Upper lobe of right lung (tissue), 1 donor: ENCODE measurements at regions not wholly inside any gene's neighbourhood (a gene's known extent, or its start where the extent isn't known, plus 50 kb on each side); places are given as distances from the start of the nearest gene placed in this dataset.

ENCODE experiments used
- ATAC-seq: fragments of 200-7000 bp; cut with Tn5 transposase; one replicate; pipeline ENCODE4 v1.9.1; 2020; ENCODE audit warnings: mild to moderate bottlenecking, moderate library complexity
- DNase-seq: peaks from one replicate; pipeline ENCODE4 v3.0.0-alpha.2; 2020
- H3K27ac ChIP-seq: fragments of 200-600 bp; one replicate; pipeline ENCODE4 v1.8.0; 2022
- H3K27me3 ChIP-seq: fragments of 200-600 bp; one replicate; pipeline ENCODE4 v1.8.0; 2022; ENCODE audit warnings: mild to moderate bottlenecking
- H3K36me3 ChIP-seq: fragments of 200-600 bp; one replicate; pipeline ENCODE4 v1.8.0; 2022
- H3K4me1 ChIP-seq: fragments of 200-600 bp; one replicate; pipeline ENCODE4 v1.8.0; 2022
- H3K4me3 ChIP-seq: fragments of 200-600 bp; one replicate; pipeline ENCODE4 v1.8.0; 2022; ENCODE audit warnings: mild to moderate bottlenecking
- H3K9me3 ChIP-seq: fragments of 200-600 bp; one replicate; pipeline ENCODE4 v1.8.0; 2022
- intact Hi-C: fragments of 100-400 bp; cut with DNase I; formaldehyde crosslinking; loops from one replicate; pipeline ENCODE4 v1.11.0; 2022
- TF ChIP-seq, protein P1 (sequence below): fragments of 200-600 bp; IDR thresholded peaks from one replicate; pipeline ENCODE4 v1.8.0; 2022; ENCODE audit warnings: antibody characterized with exemption
- donor health status: DM: no; HTN: yes; CAD: no; lungs with severe emphysema.

DNA sequence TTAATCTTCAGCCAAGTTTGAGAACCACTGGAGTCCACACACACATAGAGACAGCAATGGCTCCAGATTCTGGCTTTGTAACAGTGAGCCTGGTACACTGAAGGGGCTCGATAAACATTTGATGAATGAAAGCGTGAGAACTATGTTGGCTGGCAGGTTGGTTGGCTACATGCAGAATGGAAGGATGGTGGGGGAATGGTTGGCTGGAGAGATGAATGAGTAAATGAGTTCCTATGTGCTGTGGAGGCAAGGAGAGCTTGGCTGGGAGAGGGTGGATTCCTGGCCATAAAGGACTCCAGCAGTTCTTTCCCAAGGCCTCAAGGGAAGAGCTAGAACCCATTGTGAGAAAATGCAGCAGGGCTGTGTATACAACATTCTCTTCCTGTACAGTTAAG lies 168.0 kb upstream of the NECTIN1 start:
- no peaks in the 10 kb centered on the region for H3K4me1 ChIP-seq
- H3K27me3 ChIP-seq, result peaks cover 7% of the 10 kb centered on the region
- TF ChIP-seq, protein P1, sequence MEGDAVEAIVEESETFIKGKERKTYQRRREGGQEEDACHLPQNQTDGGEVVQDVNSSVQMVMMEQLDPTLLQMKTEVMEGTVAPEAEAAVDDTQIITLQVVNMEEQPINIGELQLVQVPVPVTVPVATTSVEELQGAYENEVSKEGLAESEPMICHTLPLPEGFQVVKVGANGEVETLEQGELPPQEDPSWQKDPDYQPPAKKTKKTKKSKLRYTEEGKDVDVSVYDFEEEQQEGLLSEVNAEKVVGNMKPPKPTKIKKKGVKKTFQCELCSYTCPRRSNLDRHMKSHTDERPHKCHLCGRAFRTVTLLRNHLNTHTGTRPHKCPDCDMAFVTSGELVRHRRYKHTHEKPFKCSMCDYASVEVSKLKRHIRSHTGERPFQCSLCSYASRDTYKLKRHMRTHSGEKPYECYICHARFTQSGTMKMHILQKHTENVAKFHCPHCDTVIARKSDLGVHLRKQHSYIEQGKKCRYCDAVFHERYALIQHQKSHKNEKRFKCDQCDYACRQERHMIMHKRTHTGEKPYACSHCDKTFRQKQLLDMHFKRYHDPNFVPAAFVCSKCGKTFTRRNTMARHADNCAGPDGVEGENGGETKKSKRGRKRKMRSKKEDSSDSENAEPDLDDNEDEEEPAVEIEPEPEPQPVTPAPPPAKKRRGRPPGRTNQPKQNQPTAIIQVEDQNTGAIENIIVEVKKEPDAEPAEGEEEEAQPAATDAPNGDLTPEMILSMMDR, result no peak
- no peaks in the 10 kb centered on the region for H3K9me3 ChIP-seq
- H3K36me3 ChIP-seq, result no peaks in the 10 kb centered on the region
- DNase-seq (no peak), ATAC-seq (no peak)
- H3K27ac ChIP-seq, result no peak overlapping the region
- H3K4me3 ChIP-seq, result no peak overlapping the region
- intact Hi-C loops, result no loop called here

DNA sequence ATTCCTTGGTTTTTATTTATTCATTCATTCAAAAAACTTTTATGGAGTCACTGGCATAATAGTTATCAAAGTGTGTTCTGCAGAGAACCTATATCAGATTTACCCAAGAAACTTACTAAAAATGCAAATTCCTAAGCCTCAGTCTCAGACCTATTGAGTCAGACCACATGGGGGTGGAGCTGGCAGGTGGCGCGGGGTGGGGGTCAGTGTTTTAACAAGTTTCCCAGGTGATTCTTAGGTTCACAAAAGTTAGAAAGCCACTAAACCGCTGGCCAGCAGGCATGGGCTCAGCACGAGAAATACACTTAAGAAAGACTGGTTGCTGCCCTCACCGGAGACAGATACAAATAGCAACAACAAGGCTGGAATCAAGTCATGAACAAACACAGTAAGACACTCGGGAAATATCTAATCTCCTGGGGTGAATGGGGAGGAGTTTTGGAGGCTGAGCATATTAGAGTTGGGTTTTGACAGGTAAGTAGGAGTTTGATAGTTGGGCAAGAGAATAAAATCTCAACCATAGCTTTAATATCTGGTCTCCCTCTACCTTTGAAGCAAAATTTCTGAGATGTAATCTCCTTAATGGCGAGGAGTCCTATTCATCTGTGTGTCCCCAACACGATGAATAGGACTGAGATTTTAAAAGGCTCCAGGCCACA lies 167.5 kb upstream of the NECTIN1 start:
- intact Hi-C loops, result no loop called here
- peaks cover 12% of the 10 kb centered on the region for H3K27me3 ChIP-seq
- H3K4me1 ChIP-seq, result no peaks in the 10 kb centered on the region
- H3K4me3 ChIP-seq, result no peak overlapping the region
- H3K27ac ChIP-seq, result no peak overlapping the region
- H3K9me3 ChIP-seq, result no peaks in the 10 kb centered on the region
- no peak for DNase-seq
- no peak for ATAC-seq
- no peaks in the 10 kb centered on the region for H3K36me3 ChIP-seq
- TF ChIP-seq, protein P1, result no peak

DNA sequence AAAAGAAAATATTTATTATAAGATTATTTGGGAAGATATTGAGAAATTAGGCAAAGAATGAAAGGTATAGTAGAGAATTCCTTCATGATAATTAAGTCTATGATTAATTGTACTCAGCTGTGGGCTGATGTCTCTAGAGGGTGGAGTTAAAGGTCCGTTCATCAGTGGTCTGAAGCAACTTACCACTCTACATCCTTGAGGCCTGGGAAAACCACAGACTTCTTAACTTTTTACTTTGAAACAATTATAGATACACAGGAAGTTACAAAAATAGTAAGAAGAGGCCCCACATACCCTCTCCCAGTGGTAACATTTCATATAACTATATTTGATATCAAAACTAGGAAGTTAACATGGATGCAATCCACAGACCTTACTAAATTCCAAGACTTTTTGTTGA lies 167.0 kb upstream of the NECTIN1 start:
- TF ChIP-seq, protein P1, result no peak
- H3K4me3 ChIP-seq, result no peak overlapping the region
- H3K27ac ChIP-seq, result no peak overlapping the region
- no peaks in the 10 kb centered on the region for H3K36me3 ChIP-seq
- intact Hi-C loops, result no loop called here
- DNase-seq, result no peak
- no peaks in the 10 kb centered on the region for H3K9me3 ChIP-seq
- no peak for ATAC-seq
- peaks cover 18% of the 10 kb centered on the region for H3K27me3 ChIP-seq
- H3K4me1 ChIP-seq, result no peaks in the 10 kb centered on the region

DNA sequence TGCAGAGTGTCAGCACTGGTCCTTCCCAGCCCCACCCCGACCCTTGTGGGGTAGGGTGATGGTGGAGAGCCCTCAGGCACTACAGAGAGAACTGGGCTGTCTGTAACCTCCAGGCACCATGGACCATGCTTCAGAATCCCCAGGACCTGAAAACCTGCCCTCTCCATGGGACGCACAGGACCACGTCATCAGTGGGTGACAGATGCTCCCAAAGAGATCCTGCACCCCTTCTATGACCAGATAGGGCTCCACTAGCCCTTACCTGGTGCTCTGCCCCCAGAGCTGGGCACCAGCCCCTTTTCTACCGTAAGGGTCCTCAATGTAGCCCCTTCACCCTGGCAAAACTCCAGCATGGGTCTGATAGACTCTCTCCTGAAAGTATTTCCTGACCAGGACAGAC lies 165.9 kb upstream of the NECTIN1 start:
- Histone ChIP-seq H3K27ac (no peak overlapping the region), H3K4me3 (no peak overlapping the region), H3K4me1 (no peaks in the 10 kb centered on the region), H3K9me3 (no peaks in the 10 kb centered on the region), H3K36me3 (no peaks in the 10 kb centered on the region), H3K27me3 (peaks cover 18% of the 10 kb centered on the region)
- ATAC-seq, result no peak
- TF ChIP-seq, protein P1, result no peak
- DNase-seq, result no peak
- intact Hi-C loops, result no loop called here

DNA sequence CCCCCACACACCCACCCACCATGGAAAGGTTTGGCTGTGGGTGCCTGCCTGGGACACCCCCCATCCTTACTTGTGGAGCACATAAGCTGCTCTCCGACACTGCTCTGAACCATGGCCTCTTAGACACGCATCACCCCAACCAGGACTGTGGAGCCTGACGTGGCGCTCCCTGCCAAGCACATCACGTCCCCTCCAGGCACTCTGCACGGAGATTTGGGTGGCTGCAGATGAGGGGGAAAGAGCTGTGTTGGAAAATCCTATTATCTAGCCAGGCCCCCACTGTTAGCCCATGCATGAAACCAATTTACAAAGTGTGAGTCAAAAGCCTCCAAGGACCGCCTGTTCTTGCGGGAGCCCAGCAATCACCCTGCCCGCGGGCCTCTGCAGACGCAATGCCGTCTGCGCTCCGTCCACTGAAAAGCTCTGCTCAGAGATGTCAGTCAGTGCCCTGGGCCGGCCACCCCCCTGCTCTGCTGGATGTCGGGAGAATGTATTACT lies 163.4 kb upstream of the NECTIN1 start:
- Histone ChIP-seq H3K4me1 (no peaks in the 10 kb centered on the region), H3K4me3 (no peak overlapping the region), H3K27me3 (peaks cover 18% of the 10 kb centered on the region), H3K36me3 (no peaks in the 10 kb centered on the region), H3K9me3 (no peaks in the 10 kb centered on the region), H3K27ac (no peak overlapping the region)
- no peak for ATAC-seq
- TF ChIP-seq, protein P1, result no peak
- DNase-seq, result no peak
- intact Hi-C loops, result no loop called here
